Immature natural killer cell (primary cell): ENCODE measurements at regions not wholly inside any gene's neighbourhood (a gene's known extent, or its start where the extent isn't known, plus 50 kb on each side); places are given as distances from the start of the nearest gene placed in this dataset.

ENCODE experiments used
- DNase-seq, 3 donors: peaks; one replicate each; pipeline ENCODE4 v3.0.0; 2022; ENCODE audit warnings: mixed read lengths in 1 of 3
- H3K27ac Mint-ChIP-seq, 6 donors: one replicate each; pipeline ENCODE4 v1.8.0; 2020; ENCODE audit warnings: mixed read lengths in 6 of 6, mild to moderate bottlenecking in 5 of 6, inconsistent platforms in 4 of 6, moderate library complexity in 3 of 6
- H3K27me3 Mint-ChIP-seq, 3 donors: one replicate each; pipeline ENCODE4 v1.8.0; 2020 to 2021; ENCODE audit warnings: low read depth in 3 of 3, mild to moderate bottlenecking in 3 of 3, mixed read lengths in 3 of 3, moderate library complexity in 3 of 3, inconsistent platforms in 1 of 3
- H3K36me3 Mint-ChIP-seq, 3 donors: one replicate each; pipeline ENCODE4 v1.8.0; 2020; ENCODE audit warnings: mixed read lengths in 3 of 3, inconsistent platforms in 2 of 3, mild to moderate bottlenecking in 2 of 3
- H3K4me1 Mint-ChIP-seq, 2 donors: one replicate each; pipeline ENCODE4 v1.8.0; 2020; ENCODE audit warnings: inconsistent platforms in 2 of 2, mild to moderate bottlenecking in 2 of 2, mixed read lengths in 2 of 2, moderate library complexity in 1 of 2
- H3K4me3 Mint-ChIP-seq, 5 donors: one replicate each; pipeline ENCODE4 v1.8.0; 2020; ENCODE audit warnings: mild to moderate bottlenecking in 5 of 5, mixed read lengths in 5 of 5, inconsistent platforms in 3 of 5, moderate library complexity in 3 of 5
- H3K9me3 Mint-ChIP-seq, 6 donors: one replicate each; pipeline ENCODE4 v1.8.0; 2020; ENCODE audit warnings: mild to moderate bottlenecking in 6 of 6, mixed read lengths in 6 of 6, inconsistent platforms in 4 of 6, moderate library complexity in 3 of 6

DNA sequence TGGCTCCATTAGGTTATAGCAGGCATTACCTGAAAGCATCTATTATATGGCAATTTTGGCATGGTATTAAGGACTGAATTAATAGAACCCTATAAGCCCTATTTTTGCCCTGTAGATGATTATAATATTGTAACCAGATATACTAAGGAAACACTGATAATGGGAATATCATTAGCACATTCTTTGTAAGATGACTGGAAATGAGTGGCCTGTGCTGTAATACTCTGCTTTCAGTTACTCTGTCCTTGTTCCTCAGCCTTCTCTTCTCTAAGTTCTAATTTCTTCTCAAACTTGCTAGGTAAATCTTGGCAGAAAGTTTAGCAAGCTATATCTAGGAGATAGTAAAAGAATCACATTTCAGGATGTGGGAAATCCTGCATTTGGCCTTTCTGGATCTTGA is 74.0 kb upstream of the ITPRID2 start:
- Mint-ChIP-seq H3K36me3 (no peaks in the 10 kb centered on the region), H3K4me1 (peaks cover 5 to 11% of the 10 kb centered on the region in 2 donors), H3K27me3 (peaks cover 0 to 6% (median 0%) of the 10 kb centered on the region in 3 donors), H3K4me3 (no peak overlapping the region), H3K27ac (no peak overlapping the region), H3K9me3 (no peaks in the 10 kb centered on the region)
- no peak for DNase-seq

DNA sequence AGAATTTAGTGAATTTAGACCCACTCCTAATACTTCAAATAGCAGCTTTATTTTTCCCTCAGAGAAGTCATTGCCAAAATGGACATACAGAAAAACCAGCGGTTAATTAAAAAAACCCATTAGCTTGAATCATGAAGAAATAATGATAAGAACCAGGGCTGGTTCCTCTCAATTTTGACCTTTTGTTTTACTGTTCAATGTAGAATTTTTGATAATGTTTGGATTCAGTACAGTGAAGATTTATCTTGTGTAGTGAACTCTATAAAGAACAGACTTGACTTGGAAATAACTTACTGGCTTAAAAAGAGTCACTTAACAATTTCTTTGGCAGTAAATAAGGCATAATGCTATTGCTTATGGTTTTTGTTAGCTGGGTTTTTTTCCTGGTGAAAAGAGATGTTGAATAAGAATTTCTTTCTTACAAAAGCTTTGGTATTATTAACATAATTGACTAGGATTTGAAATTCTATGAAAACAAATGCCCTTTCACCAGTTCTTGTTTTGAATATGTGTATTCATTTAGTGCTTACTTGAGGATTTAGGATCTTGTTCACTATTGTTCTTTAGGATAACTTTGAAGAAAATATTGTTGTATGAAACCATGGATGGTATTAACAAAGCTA is 73.4 kb upstream of the ITPRID2 start:
- Mint-ChIP-seq H3K4me1 (peaks cover 5 to 11% of the 10 kb centered on the region in 2 donors), H3K27ac (no peak overlapping the region), H3K27me3 (peaks cover 0 to 6% (median 0%) of the 10 kb centered on the region in 3 donors), H3K9me3 (no peaks in the 10 kb centered on the region), H3K36me3 (no peaks in the 10 kb centered on the region), H3K4me3 (no peak overlapping the region)
- DNase-seq = no peak

GRCh38 chr2:181818840-181819239 is 72.7 kb upstream of the ITPRID2 start:
- no peaks in the 10 kb centered on the region for H3K9me3 Mint-ChIP-seq
- peaks cover 0 to 6% (median 4%) of the 10 kb centered on the region in 3 donors for H3K27me3 Mint-ChIP-seq
- no peak for DNase-seq
- no peak overlapping the region for H3K4me3 Mint-ChIP-seq
- no peak overlapping the region for H3K27ac Mint-ChIP-seq
- peaks cover 3 to 6% of the 10 kb centered on the region in 2 donors for H3K4me1 Mint-ChIP-seq
- no peaks in the 10 kb centered on the region for H3K36me3 Mint-ChIP-seq

DNA sequence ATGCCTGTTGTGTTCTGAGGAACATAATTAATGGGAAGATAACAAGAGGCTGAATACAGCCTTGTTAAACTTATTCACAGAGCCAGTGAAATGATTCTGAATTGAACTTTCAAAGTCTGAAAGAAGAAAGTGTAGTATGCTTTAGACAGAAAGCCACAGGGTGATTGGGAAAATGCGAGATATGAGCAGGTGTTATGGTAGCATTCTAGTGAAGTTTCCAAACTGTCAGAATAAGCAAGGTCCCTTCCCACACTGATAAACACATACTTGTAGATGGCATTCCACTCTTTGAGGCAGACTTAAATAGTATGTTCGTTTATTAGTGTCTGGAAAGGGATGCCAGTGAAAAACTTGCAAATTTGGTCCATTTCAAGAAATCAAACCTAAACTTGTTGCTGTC is 70.5 kb upstream of the ITPRID2 start:
- Mint-ChIP-seq H3K4me3 (no peak overlapping the region), H3K27ac (no peak overlapping the region), H3K9me3 (no peaks in the 10 kb centered on the region), H3K27me3 (peaks cover 0 to 5% (median 4%) of the 10 kb centered on the region in 3 donors), H3K4me1 (no peaks in the 10 kb centered on the region), H3K36me3 (no peaks in the 10 kb centered on the region)
- no peak for DNase-seq

GRCh38 chr2:181822097-181822496 is 69.4 kb upstream of the ITPRID2 start:
- no peak overlapping the region for H3K4me3 Mint-ChIP-seq
- no peaks in the 10 kb centered on the region for H3K4me1 Mint-ChIP-seq
- peaks cover 0 to 5% (median 4%) of the 10 kb centered on the region in 3 donors for H3K27me3 Mint-ChIP-seq
- no peak overlapping the region for H3K27ac Mint-ChIP-seq
- H3K9me3 Mint-ChIP-seq = no peaks in the 10 kb centered on the region
- DNase-seq = no peak
- H3K36me3 Mint-ChIP-seq = no peaks in the 10 kb centered on the region

DNA sequence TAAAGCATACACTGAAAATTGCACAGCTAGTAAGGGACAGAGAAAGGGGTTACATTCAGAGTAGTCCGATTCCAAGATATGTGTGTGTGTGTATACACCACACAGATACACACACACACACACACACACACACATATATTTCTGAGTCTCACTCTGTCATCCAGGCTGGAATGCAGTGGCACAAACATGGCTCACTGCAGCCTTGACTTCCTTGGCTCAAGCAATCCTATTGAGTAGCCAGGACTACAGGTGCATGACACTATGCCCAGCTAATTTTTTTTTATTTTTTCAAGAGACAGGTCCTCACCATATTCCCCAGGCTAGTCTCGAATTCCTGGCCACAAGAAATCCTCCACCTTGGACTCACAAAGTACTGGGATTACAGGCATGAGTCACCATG is 68.1 kb upstream of the ITPRID2 start:
- DNase-seq = no peak
- H3K4me1 Mint-ChIP-seq = no peaks in the 10 kb centered on the region
- H3K27ac Mint-ChIP-seq = no peak overlapping the region
- peaks cover 0 to 5% (median 4%) of the 10 kb centered on the region in 3 donors for H3K27me3 Mint-ChIP-seq
- H3K9me3 Mint-ChIP-seq = no peaks in the 10 kb centered on the region
- no peak overlapping the region for H3K4me3 Mint-ChIP-seq
- no peaks in the 10 kb centered on the region for H3K36me3 Mint-ChIP-seq

DNA sequence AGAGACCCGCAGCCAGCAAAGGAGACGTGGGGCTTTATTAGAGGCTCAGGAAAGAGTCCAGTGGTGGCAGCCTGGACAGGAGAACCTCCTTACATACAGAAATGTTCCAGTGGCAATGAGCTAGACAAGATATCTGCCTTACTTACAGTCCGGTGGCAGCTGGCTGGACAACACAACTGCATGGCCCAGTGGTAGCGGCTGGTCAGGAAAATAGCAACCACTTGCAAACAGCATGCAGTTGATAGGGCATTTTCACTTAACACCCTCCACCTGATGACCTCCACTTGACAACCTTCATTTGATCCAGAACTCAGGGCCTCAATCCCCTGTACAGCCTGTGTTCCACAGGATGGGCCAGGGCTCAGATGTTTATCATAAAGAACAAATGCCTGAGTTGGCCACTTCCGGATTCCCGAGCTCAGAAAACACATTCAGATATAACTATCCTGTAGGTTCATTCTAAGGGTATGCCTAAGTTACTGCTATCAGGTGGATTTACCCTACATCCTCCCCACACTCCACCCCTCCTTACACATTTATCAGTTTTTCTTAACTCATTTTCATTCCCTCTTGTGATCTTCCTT is 63.3 kb upstream of the ITPRID2 start:
- H3K27me3 Mint-ChIP-seq = peaks cover 0 to 5% (median 2%) of the 10 kb centered on the region in 3 donors
- no peaks in the 10 kb centered on the region for H3K9me3 Mint-ChIP-seq
- H3K4me1 Mint-ChIP-seq = no peaks in the 10 kb centered on the region
- H3K36me3 Mint-ChIP-seq = no peaks in the 10 kb centered on the region
- no peak for DNase-seq
- no peak overlapping the region for H3K27ac Mint-ChIP-seq
- no peak overlapping the region for H3K4me3 Mint-ChIP-seq

DNA sequence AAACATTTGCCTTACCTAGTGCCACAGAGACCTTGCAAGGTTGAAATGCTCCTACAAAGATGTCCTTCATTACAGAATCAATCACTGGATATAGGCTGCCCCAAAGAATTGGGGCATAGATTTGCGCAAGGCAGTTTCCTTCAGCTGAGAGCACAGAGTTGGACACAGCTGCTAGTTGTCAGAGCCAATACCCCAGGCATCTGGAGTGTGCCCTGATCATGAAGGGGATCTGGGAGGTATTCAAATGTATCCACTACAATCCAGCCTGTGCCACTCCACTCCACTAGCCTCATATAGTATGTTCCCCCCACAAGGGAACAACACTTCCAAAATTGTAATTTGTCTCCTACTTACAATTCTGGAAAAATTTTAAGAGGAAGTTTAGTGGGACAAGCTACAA is 62.3 kb upstream of the ITPRID2 start:
- Mint-ChIP-seq H3K4me1 (no peaks in the 10 kb centered on the region), H3K36me3 (no peaks in the 10 kb centered on the region), H3K9me3 (no peaks in the 10 kb centered on the region), H3K27ac (no peak overlapping the region), H3K27me3 (peaks cover 0 to 3% (median 2%) of the 10 kb centered on the region in 3 donors), H3K4me3 (no peak overlapping the region)
- no peak for DNase-seq

- Mint-ChIP-seq H3K4me3 (no peak overlapping the region), H3K36me3 (no peaks in the 10 kb centered on the region), H3K27me3 (peaks cover 0 to 4% (median 3%) of the 10 kb centered on the region in 3 donors), H3K4me1 (no peaks in the 10 kb centered on the region), H3K9me3 (peaks cover 0 to under 1% (median 0%) of the 10 kb centered on the region in 6 donors), H3K27ac (no peak overlapping the region)
- DNase-seq = no peak
Observed at GRCh38 chr2:181832015-181832414, 59.5 kb upstream of the ITPRID2 start.

DNA sequence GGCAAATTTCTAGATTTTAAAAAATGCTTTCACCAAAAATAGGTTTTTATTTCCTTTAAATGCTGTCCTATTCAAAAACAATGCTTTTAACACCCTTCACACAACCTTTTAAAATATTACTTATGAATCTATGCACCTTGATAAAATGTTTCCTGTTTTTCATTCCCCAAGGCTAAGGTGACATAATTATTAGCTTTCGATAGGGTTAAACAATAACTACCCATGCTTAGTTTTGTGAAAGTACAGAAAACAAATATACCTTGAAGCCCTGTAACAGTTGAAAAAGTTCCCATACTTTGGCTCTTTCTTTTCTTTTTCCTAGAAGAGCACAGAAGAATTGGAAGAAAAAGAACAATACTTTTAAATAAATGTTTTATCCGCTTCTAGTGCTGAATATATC is 54.9 kb upstream of the ITPRID2 start:
- H3K27ac Mint-ChIP-seq = no peak overlapping the region

GRCh38 chr2:181837563-181837962 is 54.0 kb upstream of the ITPRID2 start:
- peaks cover 0 to 3% (median 0%) of the 10 kb centered on the region in 6 donors for H3K9me3 Mint-ChIP-seq
- H3K4me1 Mint-ChIP-seq = no peaks in the 10 kb centered on the region
- no peaks in the 10 kb centered on the region for H3K36me3 Mint-ChIP-seq
- no peak overlapping the region for H3K4me3 Mint-ChIP-seq
- no peak overlapping the region for H3K27ac Mint-ChIP-seq
- H3K27me3 Mint-ChIP-seq = peaks cover 2 to 8% (median 5%) of the 10 kb centered on the region in 3 donors
- no peak for DNase-seq

More for the DNA sequence above, 54.9 kb upstream of the ITPRID2 start:
- Mint-ChIP-seq H3K4me1 (no peaks in the 10 kb centered on the region), H3K9me3 (peaks cover 0 to 3% (median 0%) of the 10 kb centered on the region in 6 donors), H3K36me3 (no peaks in the 10 kb centered on the region), H3K4me3 (no peak overlapping the region), H3K27me3 (peaks cover 2 to 8% (median 5%) of the 10 kb centered on the region in 3 donors)
- DNase-seq = no peak

- Mint-ChIP-seq H3K4me3 (no peak overlapping the region), H3K27me3 (peaks cover 2 to 8% (median 2%) of the 10 kb centered on the region in 3 donors), H3K9me3 (peaks cover 0 to 3% (median 0%) of the 10 kb centered on the region in 6 donors), H3K4me1 (no peaks in the 10 kb centered on the region), H3K27ac (no peak overlapping the region), H3K36me3 (no peaks in the 10 kb centered on the region)
- DNase-seq = no peak
Observed at GRCh38 chr2:181839811-181840210, 51.7 kb upstream of the ITPRID2 start.

- no peaks in the 10 kb centered on the region for H3K36me3 Mint-ChIP-seq
- H3K4me3 Mint-ChIP-seq = no peak overlapping the region
- H3K27me3 Mint-ChIP-seq = peaks cover 2 to 4% (median 4%) of the 10 kb centered on the region in 3 donors
- no peak for DNase-seq
- no peak overlapping the region for H3K27ac Mint-ChIP-seq
- no peaks in the 10 kb centered on the region for H3K4me1 Mint-ChIP-seq
- peaks cover 0 to 3% (median 0%) of the 10 kb centered on the region in 6 donors for H3K9me3 Mint-ChIP-seq
Observed at GRCh38 chr2:181841079-181841478, 50.5 kb upstream of the ITPRID2 start.
